OCI-LY1 (cell line): ENCODE measurements at regions not wholly inside any gene's neighbourhood (a gene's known extent, or its start where the extent isn't known, plus 50 kb on each side); places are given as distances from the start of the nearest gene placed in this dataset.

ENCODE experiments used
- H2AFZ ChIP-seq: fragments of 200-600 bp; sonication (generic), shearing (Covaris generic); 2 replicates; pipeline ENCODE4 v1.6.0; 2014; ENCODE audit warnings: antibody characterized with exemption, mild to moderate bottlenecking, low read length
- H3F3A ChIP-seq: fragments of 200-600 bp; sonication (generic), shearing (Covaris generic); 2 replicates; pipeline ENCODE4 v1.6.0; 2014; ENCODE audit warnings: mild to moderate bottlenecking, antibody characterized with exemption, low read length, moderate library complexity; ENCODE audit not compliant: insufficient read depth
- H3K27ac ChIP-seq: fragments of 200-600 bp; sonication (generic); 2 replicates; pipeline ENCODE4 v1.5.1; 2014; ENCODE audit warnings: low read length, mixed run types, mild to moderate bottlenecking, low read depth; ENCODE audit not compliant: poor library complexity, severe bottlenecking
- H3K27me3 ChIP-seq: fragments of 200-600 bp; sonication (generic); 2 replicates; pipeline ENCODE4 v1.6.0; 2014; ENCODE audit warnings: antibody characterized with exemption, mild to moderate bottlenecking, low read length, moderate library complexity; ENCODE audit not compliant: insufficient read depth
- H3K36me3 ChIP-seq: fragments of 200-600 bp; sonication (generic); 2 replicates; pipeline ENCODE4 v1.6.1; 2014; ENCODE audit warnings: mild to moderate bottlenecking, antibody characterized with exemption, low read length, moderate library complexity, mixed read lengths; ENCODE audit not compliant: insufficient read depth
- H3K4me1 ChIP-seq: fragments of 200-600 bp; sonication (generic); 2 replicates; pipeline ENCODE4 v1.5.1; 2014; ENCODE audit warnings: mild to moderate bottlenecking, low read length, moderate library complexity; ENCODE audit not compliant: insufficient read depth, severe bottlenecking
- H3K4me2 ChIP-seq: fragments of 200-600 bp; sonication (generic), shearing (Covaris generic); 2 replicates; pipeline ENCODE4 v1.6.1; 2014; ENCODE audit warnings: low read length
- H3K4me3 ChIP-seq: fragments of 200-600 bp; sonication (generic); 2 replicates; pipeline ENCODE4 v1.5.1; 2014; ENCODE audit warnings: low read length, low read depth, mild to moderate bottlenecking, mixed read lengths; ENCODE audit not compliant: poor library complexity, severe bottlenecking
- H3K79me2 ChIP-seq: fragments of 200-600 bp; shearing (Covaris generic); 2 replicates; pipeline ENCODE4 v1.6.1; 2016; ENCODE audit warnings: mixed run types, low read length, mixed read lengths; ENCODE audit not compliant: insufficient read depth
- H3K9ac ChIP-seq: fragments of 200-600 bp; sonication (generic), shearing (Covaris generic); 2 replicates; pipeline ENCODE4 v1.6.1; 2014; ENCODE audit warnings: mild to moderate bottlenecking, low read length, mixed read lengths
- H3K9me2 ChIP-seq: fragments of 200-600 bp; sonication (generic), shearing (Covaris generic); 2 replicates; pipeline ENCODE4 v1.6.1; 2014; ENCODE audit warnings: low read depth, mild to moderate bottlenecking, low read length, mixed read lengths
- H3K9me3 ChIP-seq: fragments of 200-600 bp; shearing (Covaris generic); 2 replicates; pipeline ENCODE4 v1.6.1; 2014; ENCODE audit warnings: low read length, mixed read lengths
- H4K20me1 ChIP-seq: fragments of 200-600 bp; sonication (generic), shearing (Covaris generic); 2 replicates; pipeline ENCODE4 v1.6.0; 2016; ENCODE audit warnings: mild to moderate bottlenecking, low read length; ENCODE audit not compliant: insufficient read depth
- EZH2 ChIP-seq: fragments of 200-600 bp; sonication (generic), shearing (Covaris generic); IDR thresholded peaks from 2 replicates; pipeline ENCODE4 v1.8.0; 2017; ENCODE audit warnings: borderline replicate concordance, mixed run types, mild to moderate bottlenecking, antibody characterized with exemption, low read length, moderate library complexity, mixed read lengths
- TF ChIP-seq, protein P1 (sequence below): fragments of 200-600 bp; sonication (generic), shearing (Covaris generic); IDR thresholded peaks from 2 replicates; pipeline ENCODE4 v1.5.1; 2017; ENCODE audit warnings: mild to moderate bottlenecking, antibody characterized with exemption, low read length, moderate library complexity, mixed read lengths

DNA sequence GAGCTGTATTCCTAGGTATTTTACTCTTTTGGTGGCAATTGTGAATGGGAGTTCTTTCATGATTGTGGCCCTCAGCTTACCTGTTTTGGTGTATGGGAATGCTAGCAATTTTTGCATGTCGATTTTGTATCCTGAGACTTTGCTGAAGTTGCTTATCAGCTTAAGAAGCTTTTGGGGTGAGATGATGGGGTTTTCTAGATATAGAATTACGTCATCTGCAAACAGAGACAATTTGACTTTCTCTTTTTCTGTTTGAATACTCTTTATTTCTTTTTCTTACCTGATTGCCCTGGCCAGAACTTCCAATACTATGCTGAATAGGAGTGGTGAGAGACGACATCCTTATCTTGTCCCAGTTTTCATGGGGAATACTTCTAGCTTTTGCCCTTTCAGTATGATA, 191.2 kb downstream of the KCNE4 start:
- no peaks in the 10 kb centered on the region for H4K20me1 ChIP-seq
- H3K27me3 ChIP-seq: no peaks in the 10 kb centered on the region
- TF ChIP-seq, protein P1, sequence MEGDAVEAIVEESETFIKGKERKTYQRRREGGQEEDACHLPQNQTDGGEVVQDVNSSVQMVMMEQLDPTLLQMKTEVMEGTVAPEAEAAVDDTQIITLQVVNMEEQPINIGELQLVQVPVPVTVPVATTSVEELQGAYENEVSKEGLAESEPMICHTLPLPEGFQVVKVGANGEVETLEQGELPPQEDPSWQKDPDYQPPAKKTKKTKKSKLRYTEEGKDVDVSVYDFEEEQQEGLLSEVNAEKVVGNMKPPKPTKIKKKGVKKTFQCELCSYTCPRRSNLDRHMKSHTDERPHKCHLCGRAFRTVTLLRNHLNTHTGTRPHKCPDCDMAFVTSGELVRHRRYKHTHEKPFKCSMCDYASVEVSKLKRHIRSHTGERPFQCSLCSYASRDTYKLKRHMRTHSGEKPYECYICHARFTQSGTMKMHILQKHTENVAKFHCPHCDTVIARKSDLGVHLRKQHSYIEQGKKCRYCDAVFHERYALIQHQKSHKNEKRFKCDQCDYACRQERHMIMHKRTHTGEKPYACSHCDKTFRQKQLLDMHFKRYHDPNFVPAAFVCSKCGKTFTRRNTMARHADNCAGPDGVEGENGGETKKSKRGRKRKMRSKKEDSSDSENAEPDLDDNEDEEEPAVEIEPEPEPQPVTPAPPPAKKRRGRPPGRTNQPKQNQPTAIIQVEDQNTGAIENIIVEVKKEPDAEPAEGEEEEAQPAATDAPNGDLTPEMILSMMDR: no peak
- TF ChIP-seq EZH2: no peak
- H3K9me3 ChIP-seq: no peaks in the 10 kb centered on the region
- no peaks in the 10 kb centered on the region for H3K9me2 ChIP-seq
- H3K4me2 ChIP-seq: no peak overlapping the region
- H3K79me2 ChIP-seq: no peaks in the 10 kb centered on the region
- no peak overlapping the region for H3K9ac ChIP-seq
- no peak overlapping the region for H3K27ac ChIP-seq
- no peaks in the 10 kb centered on the region for H3K4me1 ChIP-seq
- H2AFZ ChIP-seq: no peak overlapping the region
- H3K36me3 ChIP-seq: no peaks in the 10 kb centered on the region
- H3F3A ChIP-seq: no peaks in the 10 kb centered on the region
- H3K4me3 ChIP-seq: no peak overlapping the region

DNA sequence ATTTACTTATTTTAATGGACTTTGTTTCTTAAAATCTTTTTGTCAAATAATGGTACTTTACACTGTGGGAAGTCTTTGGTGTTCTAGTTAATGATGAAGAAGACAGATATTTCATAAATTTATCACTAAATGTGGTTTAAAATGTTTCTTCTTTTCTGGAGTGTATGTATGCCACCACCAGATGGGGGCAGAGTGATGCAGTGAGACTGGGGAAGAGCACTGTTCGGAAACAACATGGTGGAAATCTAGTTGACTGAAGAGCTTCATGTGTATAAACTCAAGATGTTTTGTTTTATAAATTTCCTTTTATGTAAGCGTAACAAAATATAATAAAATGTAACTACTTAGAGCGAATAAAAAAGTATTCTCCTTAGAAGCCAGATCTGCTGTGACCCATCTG, 195.1 kb downstream of the KCNE4 start:
- H2AFZ ChIP-seq: no peak overlapping the region
- H3K9me2 ChIP-seq: no peaks in the 10 kb centered on the region
- H3F3A ChIP-seq: no peaks in the 10 kb centered on the region
- no peaks in the 10 kb centered on the region for H4K20me1 ChIP-seq
- no peak overlapping the region for H3K4me2 ChIP-seq
- no peaks in the 10 kb centered on the region for H3K79me2 ChIP-seq
- no peak overlapping the region for H3K4me3 ChIP-seq
- TF ChIP-seq, protein P1: peak; percentile 50
- no peak for TF ChIP-seq EZH2
- no peaks in the 10 kb centered on the region for H3K9me3 ChIP-seq
- no peaks in the 10 kb centered on the region for H3K4me1 ChIP-seq
- H3K27ac ChIP-seq: no peak overlapping the region
- no peak overlapping the region for H3K9ac ChIP-seq
- no peaks in the 10 kb centered on the region for H3K36me3 ChIP-seq
- H3K27me3 ChIP-seq: no peaks in the 10 kb centered on the region

DNA sequence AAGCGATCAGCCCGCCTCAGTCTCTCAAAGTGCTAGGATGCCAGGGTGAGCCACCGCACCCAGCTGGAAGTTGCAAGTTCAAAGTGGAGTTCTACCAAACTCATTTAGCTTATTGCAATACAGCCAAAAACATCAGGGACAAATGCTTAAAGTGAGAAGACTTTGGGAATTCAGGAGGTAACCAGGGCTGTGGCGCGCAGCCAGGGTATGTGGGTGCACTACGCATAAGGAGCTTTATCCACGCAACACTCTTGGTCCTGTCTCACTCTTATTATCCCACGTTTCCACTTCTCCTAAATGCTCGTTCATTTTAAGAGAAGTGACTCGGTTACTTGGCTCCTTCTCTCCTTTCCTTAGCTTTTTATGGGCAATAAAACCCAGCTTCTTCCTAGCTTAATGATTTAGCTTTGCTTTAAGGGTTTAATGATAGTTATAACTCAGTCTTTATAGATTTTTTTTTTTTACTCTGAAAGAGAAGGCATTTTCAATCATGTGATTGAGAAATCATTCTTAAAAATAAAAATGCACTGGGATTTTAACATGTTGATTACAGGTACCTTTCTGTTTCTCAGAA, 199.8 kb downstream of the KCNE4 start:
- H3K4me3 ChIP-seq: no peak overlapping the region
- H3K27ac ChIP-seq: no peak overlapping the region
- no peaks in the 10 kb centered on the region for H4K20me1 ChIP-seq
- no peaks in the 10 kb centered on the region for H3K9me3 ChIP-seq
- no peaks in the 10 kb centered on the region for H3K36me3 ChIP-seq
- no peak overlapping the region for H3K9ac ChIP-seq
- no peaks in the 10 kb centered on the region for H3K9me2 ChIP-seq
- no peaks in the 10 kb centered on the region for H3F3A ChIP-seq
- no peaks in the 10 kb centered on the region for H3K4me1 ChIP-seq
- no peak overlapping the region for H2AFZ ChIP-seq
- TF ChIP-seq, protein P1: no peak
- TF ChIP-seq EZH2: no peak
- H3K4me2 ChIP-seq: no peak overlapping the region
- H3K79me2 ChIP-seq: no peaks in the 10 kb centered on the region
- H3K27me3 ChIP-seq: no peaks in the 10 kb centered on the region
